Subcutaneous abdominal adipose tissue (tissue), 5 donors: ENCODE measurements at regions not wholly inside any gene's neighbourhood (a gene's known extent, or its start where the extent isn't known, plus 50 kb on each side); places are given as distances from the start of the nearest gene placed in this dataset.
A peak's percentile ranks its signal among the peaks of the same experiment; 100 is the strongest.

Experiments used
- H3K27ac ChIP-seq: one replicate; pipeline ENCODE4 v1.7.0; 2013; ENCODE audit warnings: low read depth, mild to moderate bottlenecking, inconsistent platforms, low read length, moderate library complexity
- H3K27me3 ChIP-seq, 5 donors: one replicate each; pipeline ENCODE4 v1.7.0; 2013; ENCODE audit warnings: low read length in 5 of 5, inconsistent platforms in 1 of 5; ENCODE audit not compliant: control insufficient read depth in 5 of 5, insufficient read depth in 4 of 5
- H3K36me3 ChIP-seq, 5 donors: one replicate each; pipeline ENCODE4 v1.7.0; 2013; ENCODE audit warnings: low read length in 5 of 5; ENCODE audit not compliant: control insufficient read depth in 5 of 5, insufficient read depth in 5 of 5
- H3K4me1 ChIP-seq, 5 donors: one replicate each; pipeline ENCODE4 v1.7.0; 2013; ENCODE audit warnings: low read length in 5 of 5, mild to moderate bottlenecking in 3 of 5, moderate library complexity in 1 of 5; ENCODE audit not compliant: control insufficient read depth in 5 of 5, insufficient read depth in 5 of 5
- H3K4me3 ChIP-seq, 5 donors: one replicate each; pipeline ENCODE4 v1.7.0; 2013; ENCODE audit warnings: low read length in 5 of 5, low read depth in 1 of 5
- H3K9ac ChIP-seq, 5 donors: one replicate each; pipeline ENCODE4 v1.7.0; 2013; ENCODE audit warnings: low read length in 5 of 5, mild to moderate bottlenecking in 4 of 5, moderate library complexity in 3 of 5
- H3K9me3 ChIP-seq, 5 donors: one replicate each; pipeline ENCODE4 v1.7.0; 2013; ENCODE audit warnings: low read length in 5 of 5; ENCODE audit not compliant: control insufficient read depth in 5 of 5
- donor health status: healthy.
- donor health status: healthy.
- donor health status: healthy.
- donor health status: healthy.
- donor health status: healthy.

GRCh38 chr17:53891726-53892125 is 69.0 kb downstream of the KIF2B start:
- H3K27me3 ChIP-seq: no peaks in the 10 kb centered on the region
- no peaks in the 10 kb centered on the region for H3K36me3 ChIP-seq

GRCh38 chr17:53892222-53892621 is 69.5 kb downstream of the KIF2B start:
- Histone ChIP-seq H3K4me3 (no peak overlapping the region), H3K4me1 (no peaks in the 10 kb centered on the region), H3K9me3 (no peaks in the 10 kb centered on the region), H3K9ac (no peak overlapping the region), H3K27me3 (no peaks in the 10 kb centered on the region), H3K36me3 (no peaks in the 10 kb centered on the region), H3K27ac (no peak overlapping the region)

More at GRCh38 chr17:53891726-53892125, 69.0 kb downstream of the KIF2B start:
- H3K4me3 ChIP-seq: no peak overlapping the region
- no peak overlapping the region for H3K9ac ChIP-seq
- H3K27ac ChIP-seq: no peak overlapping the region
- no peaks in the 10 kb centered on the region for H3K9me3 ChIP-seq
- H3K4me1 ChIP-seq: no peaks in the 10 kb centered on the region

GRCh38 chr17:53894591-53894990 is 71.9 kb downstream of the KIF2B start:
- H3K27ac ChIP-seq: no peak overlapping the region
- H3K4me3 ChIP-seq: no peak overlapping the region
- H3K4me1 ChIP-seq: no peaks in the 10 kb centered on the region
- H3K9me3 ChIP-seq: no peaks in the 10 kb centered on the region
- no peaks in the 10 kb centered on the region for H3K36me3 ChIP-seq
- H3K27me3 ChIP-seq: no peaks in the 10 kb centered on the region
- H3K9ac ChIP-seq: no peak overlapping the region

- H3K9ac ChIP-seq: no peak overlapping the region
- H3K9me3 ChIP-seq: peaks cover 0 to under 1% (median 0%) of the 10 kb centered on the region in 5 donors
- H3K27ac ChIP-seq: no peak overlapping the region
- H3K4me1 ChIP-seq: no peaks in the 10 kb centered on the region
- H3K27me3 ChIP-seq: no peaks in the 10 kb centered on the region
- H3K36me3 ChIP-seq: no peaks in the 10 kb centered on the region
- H3K4me3 ChIP-seq: no peak overlapping the region
Measured at GRCh38 chr17:53896047-53896446, 73.3 kb downstream of the KIF2B start.

GRCh38 chr17:53900951-53901350 is 78.2 kb downstream of the KIF2B start:
- Histone ChIP-seq H3K4me1 (no peaks in the 10 kb centered on the region), H3K4me3 (no peak overlapping the region), H3K27me3 (no peaks in the 10 kb centered on the region), H3K9ac (no peak overlapping the region), H3K9me3 (peaks cover 0 to 10% (median 2%) of the 10 kb centered on the region in 5 donors), H3K27ac (no peak overlapping the region), H3K36me3 (no peaks in the 10 kb centered on the region)

- peaks cover 0 to 2% (median 0%) of the 10 kb centered on the region in 5 donors for H3K9me3 ChIP-seq
- no peak overlapping the region for H3K9ac ChIP-seq
- no peaks in the 10 kb centered on the region for H3K27me3 ChIP-seq
- no peak overlapping the region for H3K4me3 ChIP-seq
- no peaks in the 10 kb centered on the region for H3K36me3 ChIP-seq
- H3K27ac ChIP-seq: no peak overlapping the region
- H3K4me1 ChIP-seq: no peaks in the 10 kb centered on the region
Measured at GRCh38 chr17:53907435-53907834, 84.7 kb downstream of the KIF2B start.

GRCh38 chr17:53909802-53910201 is 87.1 kb downstream of the KIF2B start:
- Histone ChIP-seq H3K36me3 (no peaks in the 10 kb centered on the region), H3K4me3 (no peak overlapping the region), H3K9me3 (peaks cover 0 to 3% (median 0%) of the 10 kb centered on the region in 5 donors), H3K27ac (no peak overlapping the region), H3K4me1 (no peaks in the 10 kb centered on the region), H3K9ac (no peak overlapping the region), H3K27me3 (no peaks in the 10 kb centered on the region)

- H3K4me1 ChIP-seq: no peaks in the 10 kb centered on the region
- H3K27ac ChIP-seq: no peak overlapping the region
- H3K9me3 ChIP-seq: peaks cover 0 to 3% (median 0%) of the 10 kb centered on the region in 5 donors
- no peak overlapping the region for H3K4me3 ChIP-seq
- no peaks in the 10 kb centered on the region for H3K36me3 ChIP-seq
- H3K27me3 ChIP-seq: no peaks in the 10 kb centered on the region
- H3K9ac ChIP-seq: no peak overlapping the region
Measured at GRCh38 chr17:53912117-53912516, 89.4 kb downstream of the KIF2B start.

- no peak overlapping the region for H3K27ac ChIP-seq
- H3K4me3 ChIP-seq: no peak overlapping the region
- H3K36me3 ChIP-seq: no peaks in the 10 kb centered on the region
- H3K9me3 ChIP-seq: no peaks in the 10 kb centered on the region
- H3K4me1 ChIP-seq: peaks cover 0 to 7% (median 0%) of the 10 kb centered on the region in 5 donors
- H3K9ac ChIP-seq: no peak overlapping the region
- no peaks in the 10 kb centered on the region for H3K27me3 ChIP-seq
Measured at GRCh38 chr17:53919356-53919755, 96.6 kb downstream of the KIF2B start.

- H3K9ac ChIP-seq: no peak overlapping the region
- peak overlapping the region; percentile 73 for H3K27ac ChIP-seq
- no peak overlapping the region for H3K4me3 ChIP-seq
- H3K36me3 ChIP-seq: no peaks in the 10 kb centered on the region
- peaks cover 0 to 20% (median 0%) of the 10 kb centered on the region in 5 donors for H3K4me1 ChIP-seq
- H3K27me3 ChIP-seq: no peaks in the 10 kb centered on the region
- H3K9me3 ChIP-seq: no peaks in the 10 kb centered on the region
Measured at GRCh38 chr17:53924530-53925455, 102.1 kb downstream of the KIF2B start.
